HG02970 (cell line): ENCODE measurements at regions not wholly inside any gene's neighbourhood (a gene's known extent, or its start where the extent isn't known, plus 50 kb on each side); places are given as distances from the start of the nearest gene placed in this dataset.

Source experiments
- ATAC-seq: cut with Tn5 transposase; IDR thresholded peaks from one replicate; pipeline ENCODE4 v1.9.1; 2021; ENCODE audit warnings: mild to moderate bottlenecking, moderate library complexity, moderate number of reproducible peaks; ENCODE audit not compliant: unreplicated experiment, low FRiP score

DNA sequence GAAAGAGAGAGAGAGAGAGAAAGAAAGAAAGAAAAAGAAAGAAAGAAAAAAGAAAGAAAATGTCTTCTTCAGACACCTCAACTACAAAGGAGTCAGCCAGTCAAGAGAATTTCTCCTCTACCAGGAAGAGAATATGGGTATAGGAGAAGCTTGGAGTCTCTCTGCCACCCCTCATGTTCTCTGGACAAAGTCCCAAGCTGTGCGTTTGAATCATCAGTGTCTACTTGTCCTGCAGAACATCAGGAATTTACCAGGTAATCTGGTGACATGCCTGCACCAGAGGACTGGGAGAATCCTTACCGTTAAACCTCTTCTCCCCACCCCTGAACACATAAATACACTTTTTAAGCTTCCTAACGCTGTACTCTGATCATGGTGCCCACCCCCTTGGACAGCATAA lies 119.5 kb downstream of the TM9SF2 start:
- ATAC-seq: no peak

- no peak for ATAC-seq
Measured at GRCh38 chr13:99619207-99619606, 117.9 kb downstream of the TM9SF2 start.

DNA sequence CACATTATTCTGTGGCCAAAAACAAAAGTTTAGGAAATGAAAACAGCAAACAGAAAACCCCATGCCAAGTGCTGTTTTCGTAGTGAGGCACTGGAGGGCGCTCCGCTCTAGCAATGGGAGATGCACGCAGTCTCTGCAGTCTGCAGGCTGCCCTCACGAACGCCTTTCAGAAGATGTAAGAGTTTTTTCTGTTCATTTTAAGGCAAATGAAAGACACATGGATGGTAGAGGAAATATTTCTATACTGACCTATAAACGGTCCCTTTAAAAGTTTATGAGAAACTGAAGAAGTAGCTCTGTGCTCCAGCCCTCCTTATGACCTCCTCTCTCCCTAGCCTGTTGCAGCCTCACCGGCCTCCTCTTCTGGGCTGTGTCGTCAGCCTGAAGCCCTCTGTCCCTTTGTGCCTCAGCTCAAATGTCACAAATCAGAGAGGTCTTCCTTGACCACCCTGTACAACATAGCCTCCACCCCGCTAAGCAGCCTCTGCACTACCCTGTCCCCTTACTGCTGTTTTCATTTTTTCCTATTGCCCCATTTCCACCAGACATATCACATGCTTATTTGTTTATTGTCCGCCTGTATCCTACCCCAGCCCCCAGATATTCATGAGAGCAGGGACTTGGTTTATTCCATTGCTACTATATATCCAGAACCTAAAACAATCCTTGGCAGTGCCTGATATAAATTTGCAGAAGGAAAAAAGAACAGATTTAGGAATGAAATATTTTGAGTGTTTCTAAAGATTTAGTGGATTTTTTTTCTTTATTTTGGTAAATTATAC lies 116.4 kb downstream of the TM9SF2 start:
- ATAC-seq: no peak

- no peak for ATAC-seq
Measured at GRCh38 chr13:99614465-99614885, 113.2 kb downstream of the TM9SF2 start.
